SK-N-SH (cell line): ENCODE measurements at regions not wholly inside any gene's neighbourhood (a gene's known extent, or its start where the extent isn't known, plus 50 kb on each side); places are given as distances from the start of the nearest gene placed in this dataset.

Source experiments
- CTCF ChIA-PET: fragments of 300-600, 350-600 bp; formaldehyde crosslinking; extraction: SDS; loops from one replicate; lab custom pipeline; 2021; lab: Yijun Ruan, JAX
- POLR2A ChIA-PET: fragments of 350-600 bp; sonication (Branson Sonifier 250); formaldehyde crosslinking; extraction: SDS; loops from one replicate; lab custom pipeline; 2020; ENCODE audit warnings: antibody characterized with exemption, inconsistent platforms; lab: Yijun Ruan, JAX
- DNase-seq: peaks from one replicate; pipeline ENCODE4 v3.0.0; 2012
- H2AFZ ChIP-seq: fragments of 200-600 bp; sonication (generic); 2 replicates; pipeline ENCODE4 v1.8.1; 2016; ENCODE audit warnings: antibody characterized with exemption, mild to moderate bottlenecking, low read depth
- H3F3A ChIP-seq: fragments of 200-600 bp; sonication (generic); replicated peaks from 2 replicates; pipeline ENCODE3; 2016; ENCODE audit warnings: antibody characterized with exemption, mild to moderate bottlenecking; ENCODE audit not compliant: insufficient read depth
- H3K27ac ChIP-seq, 2 experiments: fragments of 200-500 bp in 1 of 2; fragments of 200-600 bp in 1 of 2; sonication (Bioruptor generic) in 1 of 2; sonication (generic), shearing (Covaris generic) in 1 of 2; 2 replicates each; pipeline versions ENCODE4 v1.5.1 to v1.6.1; 2014 to 2016; ENCODE audit warnings: low read depth in 2 of 2, inconsistent platforms in 1 of 2, low read length in 1 of 2, mild to moderate bottlenecking in 1 of 2, mixed read lengths in 1 of 2
- H3K27me3 ChIP-seq: fragments of 200-600 bp; sonication (generic), shearing (Covaris generic); 2 replicates; pipeline ENCODE4 v1.6.1; 2016; ENCODE audit warnings: mixed run types; ENCODE audit not compliant: insufficient read depth
- H3K36me3 ChIP-seq, 2 experiments: fragments of 200-500 bp in 1 of 2; fragments of 200-600 bp in 1 of 2; sonication (Bioruptor generic) in 1 of 2; sonication (generic) in 1 of 2; replicated peaks in 1 of 2; 2 replicates each; pipeline versions ENCODE3 to v1.5.1; 2014 to 2016; ENCODE audit warnings: low read length in 1 of 2, mild to moderate bottlenecking in 1 of 2; ENCODE audit not compliant: insufficient read depth in 2 of 2, control insufficient read depth in 1 of 2
- H3K4me1 ChIP-seq, 2 experiments: fragments of 200-500 bp in 1 of 2; fragments of 200-600 bp in 1 of 2; sonication (Bioruptor generic) in 1 of 2; sonication (generic), shearing (Covaris generic) in 1 of 2; 2 replicates each; pipeline versions ENCODE4 v1.5.1 to v1.6.1; 2014 to 2016; ENCODE audit warnings: low read depth in 1 of 2, low read length in 1 of 2, mixed run types in 1 of 2; ENCODE audit not compliant: insufficient read depth in 2 of 2, control insufficient read depth in 1 of 2
- H3K4me2 ChIP-seq: fragments of 200-600 bp; sonication (generic), shearing (Covaris generic); 2 replicates; pipeline ENCODE4 v1.6.1; 2017; ENCODE audit warnings: mixed run types
- H3K4me3 ChIP-seq, 2 experiments: fragments of 200-500 bp in 1 of 2; fragments of 200-600 bp in 1 of 2; sonication (Bioruptor generic) in 1 of 2; sonication (generic), shearing (Covaris generic) in 1 of 2; 2 replicates each; pipeline versions ENCODE4 v1.5.1 to v1.8.1; 2014 to 2016; ENCODE audit warnings: low read depth in 2 of 2, inconsistent platforms in 1 of 2, low read length in 1 of 2, mild to moderate bottlenecking in 1 of 2, mixed read lengths in 1 of 2, moderate library complexity in 1 of 2
- H3K79me2 ChIP-seq: fragments of 200-600 bp; sonication (generic); 2 replicates; pipeline ENCODE4 v1.8.1; 2017; ENCODE audit warnings: mild to moderate bottlenecking; ENCODE audit not compliant: insufficient read depth
- H3K9ac ChIP-seq: fragments of 200-600 bp; sonication (generic); 2 replicates; pipeline ENCODE4 v1.6.1; 2017; ENCODE audit warnings: mixed run types
- H3K9me2 ChIP-seq: fragments of 200-600 bp; sonication (generic); 2 replicates; pipeline ENCODE4 v1.6.1; 2017; ENCODE audit warnings: mixed run types
- H3K9me3 ChIP-seq: fragments of 200-600 bp; sonication (generic); 2 replicates; pipeline ENCODE4 v1.6.1; 2017; ENCODE audit warnings: mixed run types, mild to moderate bottlenecking, moderate library complexity
- H4K20me1 ChIP-seq: fragments of 200-600 bp; sonication (generic); 2 replicates; pipeline ENCODE4 v1.6.1; 2017; ENCODE audit warnings: mild to moderate bottlenecking, mixed run types; ENCODE audit not compliant: insufficient read depth
- EP300 ChIP-seq, 2 experiments: IDR thresholded peaks; 2 replicates each; pipeline versions ENCODE4 v1.4.0 to v1.6.1; 2012; ENCODE audit warnings: borderline replicate concordance in 1 of 2, low read depth in 1 of 2, low read length in 1 of 2
- EZH2phosphoT487 ChIP-seq: fragments of 200-600 bp; sonication (generic); IDR thresholded peaks from 2 replicates; pipeline ENCODE4 v1.6.1; 2017; ENCODE audit warnings: low read depth, mixed run types, mild to moderate bottlenecking, antibody characterized with exemption, moderate library complexity, borderline replicate concordance
- FOSL2 ChIP-seq: IDR thresholded peaks from 2 replicates; pipeline ENCODE4 v1.4.0; 2012; ENCODE audit warnings: low read depth, mild to moderate bottlenecking, moderate library complexity, borderline replicate concordance
- FOXM1 ChIP-seq: IDR thresholded peaks from 2 replicates; pipeline ENCODE4 v1.4.0; 2012; ENCODE audit warnings: low read depth, mild to moderate bottlenecking
- GABPA ChIP-seq: IDR thresholded peaks from 2 replicates; pipeline ENCODE4 v1.4.0; 2012; ENCODE audit warnings: low read depth, mild to moderate bottlenecking
- GATA2 ChIP-seq: sonication (generic); formaldehyde crosslinking; IDR thresholded peaks from 2 replicates; pipeline ENCODE4 v1.5.0; 2020; ENCODE audit warnings: mild to moderate bottlenecking, missing genetic modification reagents
- JUND ChIP-seq: IDR thresholded peaks from 2 replicates; pipeline ENCODE4 v1.4.0; 2012
- MAX ChIP-seq: IDR thresholded peaks from 2 replicates; pipeline ENCODE4 v1.4.0; 2012; ENCODE audit warnings: low read depth
- MXI1 ChIP-seq: IDR thresholded peaks from 2 replicates; pipeline ENCODE4 v1.6.1; 2012; ENCODE audit warnings: mild to moderate bottlenecking, low read depth, low read length, improper control_type of control experiment
- NFIC ChIP-seq: IDR thresholded peaks from 2 replicates; pipeline ENCODE4 v1.4.0; 2012; ENCODE audit warnings: borderline replicate concordance
- PBX3 ChIP-seq: IDR thresholded peaks from 2 replicates; pipeline ENCODE4; 2012
- POLR2AphosphoS5 ChIP-seq: IDR thresholded peaks from 2 replicates; pipeline ENCODE4 v1.6.1; 2012; ENCODE audit warnings: low read depth, low read length
- RAD21 ChIP-seq: IDR thresholded peaks from 2 replicates; pipeline ENCODE4 v1.6.1; 2012; ENCODE audit warnings: mild to moderate bottlenecking, low read length
- REST ChIP-seq: IDR thresholded peaks from 2 replicates; pipeline ENCODE4 v1.6.1; 2012; ENCODE audit warnings: mild to moderate bottlenecking, low read depth, low read length, moderate library complexity
- SIN3A ChIP-seq: IDR thresholded peaks from 2 replicates; pipeline ENCODE4 v1.6.1; 2012; ENCODE audit warnings: low read depth, mild to moderate bottlenecking, low read length, moderate library complexity, borderline replicate concordance
- SMC3 ChIP-seq: IDR thresholded peaks from 2 replicates; pipeline ENCODE4 v1.6.1; 2012; ENCODE audit warnings: low read depth, low read length, improper control_type of control experiment
- TCF12 ChIP-seq: IDR thresholded peaks from 2 replicates; pipeline ENCODE4 v1.4.0; 2012
- YY1 ChIP-seq: IDR thresholded peaks from 2 replicates; pipeline ENCODE4 v1.4.0; 2012; ENCODE audit warnings: low read depth, mild to moderate bottlenecking
- WGBS: methylation state at CpG from one replicate; pipeline ENCODE4 v1.1.6; 2017; ENCODE audit warnings: low lambda C conversion rate; 5-methylcytosine and 5-hydroxymethylcytosine counted together
- TF ChIP-seq, protein P1 (sequence below): fragments of 150-350 bp; IDR thresholded peaks from 2 replicates; pipeline ENCODE4 v1.6.1; 2017; ENCODE audit warnings: antibody characterized with exemption, low read length, low read depth, borderline replicate concordance

- H3K27ac ChIP-seq, result no peak overlapping the region
- H3K9me3 ChIP-seq, result no peaks in the 10 kb centered on the region
- H3K79me2 ChIP-seq, result no peaks in the 10 kb centered on the region
- no peaks in the 10 kb centered on the region for H3K9me2 ChIP-seq
- CTCF ChIA-PET, result no interaction called here
- no peak overlapping the region for H2AFZ ChIP-seq
- WGBS, result 43% methylated on average over 2 of the region's 2 CpGs
- H3K9ac ChIP-seq, result no peak overlapping the region
- H3K4me3 ChIP-seq, result no peak overlapping the region
- H3F3A ChIP-seq, result no peaks in the 10 kb centered on the region
- no peaks in the 10 kb centered on the region for H3K27me3 ChIP-seq
- H3K36me3 ChIP-seq, result no peaks in the 10 kb centered on the region
- H3K4me1 ChIP-seq, result peaks cover 0 to under 1% of the 10 kb centered on the region in 2 experiments; a peak in 1 of 4 replicates
- TF ChIP-seq MXI1 (no peak), GATA2 (no peak), EZH2phosphoT487 (no peak)
- TF ChIP-seq, all 33 proteins: peak for 0
- DNase-seq, result no peak
- H4K20me1 ChIP-seq, result no peaks in the 10 kb centered on the region
- POLR2A ChIA-PET, result no interaction called here
- H3K4me2 ChIP-seq, result no peak overlapping the region
Observed at GRCh38 chr10:107809889-107810288, 645.4 kb upstream of the SORCS1 start.

DNA sequence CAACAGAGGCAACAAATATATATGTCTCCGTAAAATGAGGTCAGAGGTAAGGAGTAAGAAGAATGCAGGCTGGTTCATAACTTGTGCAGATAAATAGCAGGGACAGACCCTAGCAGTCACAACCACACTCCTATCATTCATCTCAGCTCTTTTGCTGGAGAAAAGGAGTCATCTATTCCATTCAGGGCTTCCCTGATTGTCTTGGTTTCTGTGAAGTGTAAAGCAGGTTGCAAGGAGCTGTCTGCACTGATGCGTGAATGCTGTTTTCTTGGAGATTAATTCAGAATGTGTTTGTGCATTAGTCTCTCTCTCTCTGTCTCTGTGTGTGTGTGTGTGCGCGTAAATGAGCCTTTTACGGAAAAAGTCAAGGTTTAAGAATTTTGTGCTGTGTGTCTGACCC lies 643.3 kb upstream of the SORCS1 start:
- Histone ChIP-seq H3K9me3 (no peaks in the 10 kb centered on the region), H3K27ac (no peak overlapping the region), H3K27me3 (no peaks in the 10 kb centered on the region), H3K9me2 (no peaks in the 10 kb centered on the region), H3K4me3 (no peak overlapping the region), H3K9ac (no peak overlapping the region), H3K36me3 (no peaks in the 10 kb centered on the region), H4K20me1 (no peaks in the 10 kb centered on the region), H3F3A (no peaks in the 10 kb centered on the region), H3K79me2 (no peaks in the 10 kb centered on the region), H3K4me1 (no peaks in the 10 kb centered on the region), H3K4me2 (no peak overlapping the region), H2AFZ (no peak overlapping the region)
- no peak for DNase-seq
- POLR2A ChIA-PET, result no interaction called here
- CTCF ChIA-PET, result no interaction called here
- WGBS, result 74% methylated on average over 5 of the region's 5 CpGs
- TF ChIP-seq PBX3, result no peak
- TF ChIP-seq EZH2phosphoT487, result no peak
- no peak for TF ChIP-seq REST
- TF ChIP-seq, protein P1, sequence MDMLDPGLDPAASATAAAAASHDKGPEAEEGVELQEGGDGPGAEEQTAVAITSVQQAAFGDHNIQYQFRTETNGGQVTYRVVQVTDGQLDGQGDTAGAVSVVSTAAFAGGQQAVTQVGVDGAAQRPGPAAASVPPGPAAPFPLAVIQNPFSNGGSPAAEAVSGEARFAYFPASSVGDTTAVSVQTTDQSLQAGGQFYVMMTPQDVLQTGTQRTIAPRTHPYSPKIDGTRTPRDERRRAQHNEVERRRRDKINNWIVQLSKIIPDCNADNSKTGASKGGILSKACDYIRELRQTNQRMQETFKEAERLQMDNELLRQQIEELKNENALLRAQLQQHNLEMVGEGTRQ, result no peak
- no peak for TF ChIP-seq GATA2
- TF ChIP-seq GABPA, result no peak
- no peak for TF ChIP-seq POLR2AphosphoS5
- no peak for TF ChIP-seq SMC3
- TF ChIP-seq YY1, result no peak
- TF ChIP-seq EP300 (IDR thresholded peaks at IDR 0.05; ENCODE audit: borderline replicate concordance in 1 of 2, low read depth in 1 of 2, low read length in 1 of 2), result no peak
- no peak for TF ChIP-seq NFIC
- no peak for TF ChIP-seq TCF12
- TF ChIP-seq MAX, result no peak
- no peak for TF ChIP-seq FOXM1
- TF ChIP-seq JUND, result no peak
- TF ChIP-seq SIN3A, result no peak
- no peak for TF ChIP-seq FOSL2
- no peak for TF ChIP-seq RAD21
